Astrocyte (in vitro differentiated cells and primary cell): ENCODE measurements at regions not wholly inside any gene's neighbourhood (a gene's known extent, or its start where the extent isn't known, plus 50 kb on each side); places are given as distances from the start of the nearest gene placed in this dataset.
A peak's percentile ranks its signal among the peaks of the same experiment; 100 is the strongest.

Experiments used
- DNase-seq: peaks from one replicate; pipeline ENCODE4 v3.0.0-alpha.2; 2010; ENCODE audit warnings: low read depth
- FAIRE-seq: peaks from 2 replicates; lab custom pipeline; 2011; peaks lifted over from hg19 to GRCh38; lab: Jason Lieb, UNC
- H2AFZ ChIP-seq: 2 replicates; pipeline ENCODE4 v1.6.0; 2012; ENCODE audit warnings: low read depth, low read length, inconsistent platforms
- H3K27ac ChIP-seq: 2 replicates; pipeline ENCODE4 v1.5.1; 2011; ENCODE audit warnings: low read depth, low read length, inconsistent platforms
- H3K27me3 ChIP-seq: 2 replicates; pipeline ENCODE4 v1.6.0; 2011; ENCODE audit warnings: low read length, inconsistent platforms; ENCODE audit not compliant: insufficient read depth
- H3K36me3 ChIP-seq: 2 replicates; pipeline ENCODE4 v1.5.1; 2011; ENCODE audit warnings: low read length, inconsistent platforms; ENCODE audit not compliant: insufficient read depth
- H3K4me1 ChIP-seq: 2 replicates; pipeline ENCODE4 v1.5.1; 2011; ENCODE audit warnings: low read length, inconsistent platforms; ENCODE audit not compliant: insufficient read depth
- H3K4me2 ChIP-seq: 2 replicates; pipeline ENCODE4 v1.6.0; 2012; ENCODE audit warnings: low read length, inconsistent platforms
- H3K4me3 ChIP-seq: 2 replicates; pipeline ENCODE4 v1.5.1; 2011; ENCODE audit warnings: low read depth, mild to moderate bottlenecking, low read length, inconsistent platforms; ENCODE audit not compliant: insufficient read depth
- H3K79me2 ChIP-seq: 2 replicates; pipeline ENCODE4 v1.6.0; 2012; ENCODE audit warnings: mild to moderate bottlenecking, low read length, inconsistent platforms; ENCODE audit not compliant: insufficient read depth
- H3K9ac ChIP-seq: 2 replicates; pipeline ENCODE4 v1.6.0; 2012; ENCODE audit warnings: mild to moderate bottlenecking, low read length, inconsistent platforms
- H3K9me3 ChIP-seq: 2 replicates; pipeline ENCODE4 v1.5.1; 2012; ENCODE audit warnings: low read depth, mild to moderate bottlenecking, low read length, inconsistent platforms; ENCODE audit not compliant: insufficient read depth
- H4K20me1 ChIP-seq: 2 replicates; pipeline ENCODE4 v1.6.0; 2012; ENCODE audit warnings: low read length, inconsistent platforms; ENCODE audit not compliant: insufficient read depth
- H3K27ac Mint-ChIP-seq: one replicate; pipeline ENCODE4 v1.8.0; 2021; ENCODE audit warnings: mild to moderate bottlenecking, mixed read lengths; ENCODE audit not compliant: unreplicated experiment
- H3K27me3 Mint-ChIP-seq: one replicate; pipeline ENCODE4 v1.8.0; 2021; ENCODE audit warnings: low read depth, mixed read lengths; ENCODE audit not compliant: unreplicated experiment
- H3K36me3 Mint-ChIP-seq: one replicate; pipeline ENCODE4 v1.8.0; 2021; ENCODE audit warnings: low read depth, mixed read lengths; ENCODE audit not compliant: unreplicated experiment
- H3K4me1 Mint-ChIP-seq: one replicate; pipeline ENCODE4 v1.8.0; 2021; ENCODE audit warnings: low read depth, mixed read lengths; ENCODE audit not compliant: unreplicated experiment
- H3K4me3 Mint-ChIP-seq: one replicate; pipeline ENCODE4 v1.8.0; 2021; ENCODE audit warnings: mild to moderate bottlenecking, moderate library complexity, mixed read lengths; ENCODE audit not compliant: unreplicated experiment
- H3K9me3 Mint-ChIP-seq: one replicate; pipeline ENCODE4 v1.8.0; 2021; ENCODE audit warnings: mild to moderate bottlenecking, mixed read lengths; ENCODE audit not compliant: unreplicated experiment
- CTCF ChIP-seq: IDR thresholded peaks from 2 replicates; pipeline ENCODE4 v1.5.1; 2011; ENCODE audit warnings: low read depth, mild to moderate bottlenecking, inconsistent platforms, low read length, moderate library complexity; ENCODE audit not compliant: insufficient read depth
- EZH2 ChIP-seq: IDR thresholded peaks from 2 replicates; pipeline ENCODE4 v1.6.1; 2012; ENCODE audit warnings: mild to moderate bottlenecking, low read length, inconsistent platforms; ENCODE audit not compliant: insufficient read depth

DNA sequence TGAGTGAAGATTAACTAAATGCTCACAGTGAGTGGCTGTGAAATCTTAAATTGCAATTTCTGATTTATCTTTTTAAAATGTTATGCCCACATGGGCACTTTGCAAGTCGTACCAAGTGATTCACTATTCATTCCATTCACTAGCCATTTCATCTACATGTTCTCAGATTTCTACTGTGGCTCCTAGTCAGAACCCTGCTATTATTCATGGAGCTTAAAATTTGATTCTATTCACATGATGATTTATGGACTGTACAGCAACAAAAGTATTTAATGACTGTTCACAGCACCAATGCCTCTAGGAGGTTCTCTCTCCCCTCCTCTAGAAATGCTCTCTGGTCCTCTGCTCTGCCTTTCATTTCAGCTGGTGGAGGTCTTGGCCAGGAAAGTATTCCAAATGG, 133.5 kb upstream of the MAP3K7 start:
- H3K4me3 Mint-ChIP-seq = no peak overlapping the region
- no peak for TF ChIP-seq EZH2
- TF ChIP-seq CTCF = no peak

DNA sequence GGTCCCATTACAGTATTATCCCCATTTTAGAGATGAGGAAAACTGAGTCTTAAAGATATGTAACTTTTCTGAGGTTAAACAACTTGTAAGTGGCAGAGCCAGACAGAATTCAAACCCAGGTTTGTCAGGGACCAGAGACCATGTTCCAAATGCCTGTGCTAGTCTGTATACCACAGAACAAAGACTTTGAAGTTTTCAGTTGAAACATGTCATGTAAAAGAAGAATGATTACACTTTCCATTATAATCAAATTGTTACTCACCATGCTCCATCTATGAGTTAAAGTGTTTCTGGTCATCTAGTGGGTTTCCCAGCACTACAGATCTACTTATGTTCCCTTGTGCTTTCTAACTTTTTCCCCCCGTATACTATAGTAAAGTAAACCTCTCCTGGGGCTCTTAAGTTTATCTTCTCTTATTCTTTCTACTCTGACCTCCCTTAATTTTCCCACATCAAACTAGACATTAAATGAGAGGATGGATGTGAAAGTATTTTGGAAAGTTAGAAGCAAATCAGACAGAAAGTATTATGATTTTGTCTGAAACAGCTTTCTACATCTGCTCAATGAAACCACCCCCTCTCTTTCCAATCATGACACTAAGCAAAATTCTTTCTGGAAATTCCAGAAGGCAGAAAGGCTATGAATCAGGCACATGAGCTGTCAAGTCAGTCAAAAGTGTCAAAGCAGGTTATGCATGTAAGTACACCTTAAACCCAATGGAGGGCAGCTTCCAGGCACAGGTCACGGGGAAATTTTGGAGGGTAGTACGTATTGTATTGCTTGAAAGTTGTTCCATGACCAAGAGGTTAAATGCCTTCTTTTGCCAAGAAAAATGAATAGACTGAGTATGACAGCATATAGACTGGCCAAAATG, 132.7 kb upstream of the MAP3K7 start:
- no peaks in the 10 kb centered on the region for H3K9me3 ChIP-seq
- no peak overlapping the region for H3K4me3 Mint-ChIP-seq
- H3K27me3 ChIP-seq = no peaks in the 10 kb centered on the region
- H3K27ac ChIP-seq = no peak overlapping the region
- peaks cover 12% of the 10 kb centered on the region for H3K4me1 Mint-ChIP-seq
- H3K9me3 Mint-ChIP-seq = no peaks in the 10 kb centered on the region
- no peak for FAIRE-seq
- H3K27ac Mint-ChIP-seq = peak overlapping the region; percentile 54
- no peak for DNase-seq
- TF ChIP-seq CTCF = no peak
- no peak for TF ChIP-seq EZH2
- H3K79me2 ChIP-seq = no peaks in the 10 kb centered on the region
- no peak overlapping the region for H3K4me3 ChIP-seq
- H3K36me3 ChIP-seq = no peaks in the 10 kb centered on the region
- no peaks in the 10 kb centered on the region for H3K4me1 ChIP-seq
- no peak overlapping the region for H3K9ac ChIP-seq
- H3K4me2 ChIP-seq = no peak overlapping the region
- no peak overlapping the region for H2AFZ ChIP-seq
- peaks cover 9% of the 10 kb centered on the region for H3K27me3 Mint-ChIP-seq
- no peaks in the 10 kb centered on the region for H3K36me3 Mint-ChIP-seq
- H4K20me1 ChIP-seq = no peaks in the 10 kb centered on the region

More for the DNA sequence above, 133.5 kb upstream of the MAP3K7 start:
- no peaks in the 10 kb centered on the region for H3K9me3 ChIP-seq
- H3K9ac ChIP-seq = no peak overlapping the region
- peaks cover 9% of the 10 kb centered on the region for H3K27me3 Mint-ChIP-seq
- FAIRE-seq (no peak), DNase-seq (no peak)
- H4K20me1 ChIP-seq = no peaks in the 10 kb centered on the region
- no peaks in the 10 kb centered on the region for H3K36me3 ChIP-seq
- no peaks in the 10 kb centered on the region for H3K79me2 ChIP-seq
- H3K4me3 ChIP-seq = no peak overlapping the region
- H3K4me1 Mint-ChIP-seq = peaks cover 10% of the 10 kb centered on the region
- H3K36me3 Mint-ChIP-seq = no peaks in the 10 kb centered on the region
- no peaks in the 10 kb centered on the region for H3K9me3 Mint-ChIP-seq
- no peak overlapping the region for H2AFZ ChIP-seq
- H3K27me3 ChIP-seq = no peaks in the 10 kb centered on the region
- H3K4me1 ChIP-seq = no peaks in the 10 kb centered on the region
- H3K4me2 ChIP-seq = no peak overlapping the region
- H3K27ac Mint-ChIP-seq = no peak overlapping the region
- no peak overlapping the region for H3K27ac ChIP-seq

GRCh38 chr6:90716376-90716775, 129.5 kb upstream of the MAP3K7 start:
- H3K4me2 ChIP-seq = no peak overlapping the region
- TF ChIP-seq CTCF = no peak
- TF ChIP-seq EZH2 = no peak
- FAIRE-seq = no peak

More at GRCh38 chr6:90716376-90716775, 129.5 kb upstream of the MAP3K7 start:
- Histone ChIP-seq H3K4me3 (no peak overlapping the region), H4K20me1 (no peaks in the 10 kb centered on the region), H3K4me1 (no peaks in the 10 kb centered on the region), H3K9me3 (no peaks in the 10 kb centered on the region), H3K27ac (no peak overlapping the region), H3K36me3 (no peaks in the 10 kb centered on the region), H2AFZ (no peak overlapping the region), H3K27me3 (no peaks in the 10 kb centered on the region), H3K9ac (no peak overlapping the region), H3K79me2 (no peaks in the 10 kb centered on the region)
- Mint-ChIP-seq H3K27me3 (no peaks in the 10 kb centered on the region), H3K4me1 (peaks cover 13% of the 10 kb centered on the region), H3K4me3 (no peak overlapping the region), H3K27ac (no peak overlapping the region), H3K36me3 (no peaks in the 10 kb centered on the region), H3K9me3 (no peaks in the 10 kb centered on the region)
- no peak for DNase-seq
